NCI-H748 (cell line): ENCODE measurements at regions not wholly inside any gene's neighbourhood (a gene's known extent, or its start where the extent isn't known, plus 50 kb on each side); places are given as distances from the start of the nearest gene placed in this dataset.
A peak's percentile ranks its signal among the peaks of the same experiment; 100 is the strongest.

ENCODE experiments used
- DNase-seq: peaks from one replicate; lab custom pipeline; 2025; ENCODE audit not compliant: unreplicated experiment; lab: John Stamatoyannopoulos, UW

DNA sequence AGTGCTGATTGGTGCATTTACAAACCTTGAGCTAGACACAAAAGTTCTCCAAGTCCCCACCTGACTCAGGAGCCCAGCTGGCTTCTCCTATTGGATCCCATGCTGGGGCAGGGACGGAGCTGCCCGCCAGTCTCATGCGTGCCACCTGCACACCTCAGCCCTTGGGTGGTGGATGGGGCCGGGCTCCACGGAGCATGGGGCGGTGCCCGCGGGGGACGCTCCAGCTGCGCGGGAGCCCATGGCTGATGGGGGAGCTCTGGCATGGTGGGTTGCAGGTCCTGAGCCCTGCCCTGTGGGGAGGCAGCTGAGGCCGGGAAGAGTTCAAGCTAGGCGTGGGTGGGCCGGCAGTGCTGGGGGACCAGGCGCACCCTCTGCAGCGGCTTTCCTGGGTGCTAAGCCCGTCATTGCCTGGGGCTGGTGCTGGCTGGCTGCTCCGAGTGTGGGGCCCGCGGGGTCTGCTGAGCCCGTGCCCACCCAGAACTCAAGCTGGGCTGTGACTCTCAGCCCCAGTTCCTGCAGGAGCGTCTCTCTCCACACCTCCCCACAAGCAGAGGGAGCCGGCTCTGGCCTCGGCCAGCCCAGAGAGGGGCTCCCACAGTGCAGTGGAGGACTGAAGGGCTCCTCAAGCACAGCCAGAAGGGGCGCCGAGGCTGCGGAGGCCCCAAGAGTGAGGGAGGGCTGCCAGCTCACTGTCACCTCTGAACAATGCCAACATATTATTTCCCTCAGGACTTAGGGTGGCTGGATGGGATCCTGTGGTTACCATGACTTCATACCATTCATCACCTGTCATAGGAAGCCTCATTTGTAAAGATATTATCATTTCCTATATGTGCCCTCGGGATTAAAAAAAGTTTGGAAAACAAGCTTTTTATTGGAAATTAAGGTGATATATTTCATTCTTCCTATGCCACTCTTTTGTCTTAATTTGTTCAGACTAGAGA, 688.7 kb downstream of the ETS1 start:
- DNase-seq: no peak

DNA sequence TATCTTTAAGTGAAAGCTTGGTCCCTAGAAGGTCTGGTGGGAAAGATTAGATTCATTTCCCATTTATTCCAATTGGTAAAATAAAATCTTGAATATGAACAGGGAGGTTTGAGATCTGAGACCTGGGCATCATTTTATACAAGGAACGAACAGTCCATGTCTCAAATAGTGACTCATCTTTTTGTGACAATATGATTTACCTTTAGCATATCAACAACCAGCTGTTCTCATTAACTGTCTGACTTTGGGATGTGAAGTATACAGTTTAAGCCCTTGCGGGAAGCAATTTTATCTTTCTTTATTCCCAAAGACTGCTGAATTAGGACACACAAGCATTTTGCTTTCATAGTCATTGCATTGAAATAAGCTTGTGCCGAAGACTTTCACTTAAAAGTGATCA, 691.6 kb downstream of the ETS1 start:
- no peak for DNase-seq

DNA sequence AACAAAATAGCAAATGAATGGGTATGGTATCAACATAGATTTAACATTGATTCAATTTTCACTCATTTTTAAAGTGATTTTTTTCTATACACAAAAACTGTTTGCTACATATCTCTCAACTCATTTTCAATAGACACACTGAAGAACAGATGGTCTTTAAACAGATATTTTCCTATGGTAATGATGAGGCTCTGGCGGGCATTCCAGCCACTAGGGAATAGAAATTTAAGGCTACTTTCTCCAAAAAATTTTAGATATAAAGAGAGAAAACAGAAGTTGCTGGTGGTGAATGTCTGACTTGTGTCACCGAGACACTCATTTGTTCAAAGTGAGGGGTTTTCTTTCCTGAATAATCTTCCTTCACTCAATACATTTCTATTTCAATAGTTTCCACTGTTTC, 693.0 kb downstream of the ETS1 start:
- no peak for DNase-seq

DNA sequence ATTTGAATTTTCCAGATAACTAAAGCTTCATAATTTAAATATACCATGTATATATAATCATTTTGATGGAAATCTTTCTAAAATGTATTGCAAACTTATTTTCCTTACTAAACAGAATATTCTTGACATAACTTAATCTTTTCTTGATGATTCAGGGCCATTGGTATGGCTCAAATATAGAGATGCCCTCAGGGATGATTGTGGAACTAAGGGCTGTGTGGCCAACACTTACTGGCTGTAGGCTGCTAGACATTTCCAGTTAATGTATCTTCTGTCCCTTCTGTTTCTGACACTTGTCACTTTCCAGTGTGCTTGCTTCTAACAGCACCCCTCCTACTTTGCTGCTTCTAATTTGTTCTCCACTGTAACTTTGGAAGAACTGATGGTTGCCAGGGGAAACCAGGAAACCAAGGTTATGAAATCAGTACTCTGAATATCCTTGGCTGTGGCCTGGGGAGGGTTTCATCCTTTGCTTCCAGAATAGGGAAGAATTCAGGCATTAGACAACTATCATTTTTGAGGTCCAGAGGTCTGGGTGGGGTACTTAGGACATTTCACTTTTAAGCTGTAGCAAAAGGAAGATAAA, 697.2 kb downstream of the ETS1 start:
- no peak for DNase-seq

DNA sequence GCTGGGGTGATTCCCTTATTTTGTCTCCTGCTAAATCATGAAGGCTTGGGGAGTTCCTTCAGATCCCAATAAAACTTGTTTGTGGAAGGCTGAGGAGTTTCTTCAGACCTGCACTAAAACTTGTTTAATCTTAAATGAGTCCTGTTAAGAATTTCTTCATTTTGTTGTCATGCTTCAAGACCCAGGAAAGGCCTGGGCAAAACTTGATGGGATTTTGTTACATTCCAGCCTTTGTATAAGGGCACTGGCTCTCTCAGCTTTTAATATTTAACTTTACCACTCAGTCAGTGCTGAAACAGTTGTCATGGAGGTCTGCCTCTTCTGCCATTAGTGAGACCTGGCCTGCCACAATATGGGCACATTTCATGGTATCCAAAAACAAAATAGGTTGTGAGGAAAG, 699.0 kb downstream of the ETS1 start:
- no peak for DNase-seq

DNA sequence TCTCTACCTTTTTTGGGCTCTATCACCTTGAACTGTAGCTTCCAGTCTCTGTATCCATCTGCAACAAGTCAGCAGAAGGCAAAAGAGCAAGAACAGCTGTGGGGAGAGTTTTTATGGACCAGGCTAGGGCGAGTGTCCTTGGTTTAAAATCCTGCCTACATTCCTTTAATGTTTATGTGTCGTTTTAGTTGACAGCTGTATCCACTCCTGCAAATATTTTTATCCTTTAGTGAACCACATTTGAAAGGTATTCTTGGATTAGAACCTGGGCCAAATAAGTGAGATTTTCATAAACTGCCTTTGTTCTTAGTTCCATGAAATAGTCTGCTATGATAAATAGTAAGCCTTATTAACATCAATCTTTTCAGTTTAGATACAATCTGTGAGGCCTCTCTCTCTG, 712.2 kb downstream of the ETS1 start:
- no peak for DNase-seq

DNA sequence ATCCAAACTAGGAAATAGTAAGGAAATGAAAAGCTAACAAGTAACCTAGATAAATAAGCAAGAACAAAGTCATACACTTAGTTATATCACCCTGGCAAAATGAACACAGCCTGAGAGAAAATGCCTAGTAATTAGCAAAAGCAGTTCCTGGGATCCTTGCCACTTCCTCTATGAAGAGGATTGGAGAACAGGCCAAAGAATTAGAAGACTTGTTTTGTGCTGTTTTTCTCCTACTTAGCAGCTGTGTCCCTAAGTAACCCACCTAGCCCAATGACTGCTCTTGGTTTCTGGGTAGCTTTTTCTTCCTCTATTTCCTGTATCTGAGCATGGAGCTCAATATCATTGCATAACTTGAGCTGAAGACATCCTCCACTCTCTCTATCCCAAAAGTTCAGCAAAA, 713.9 kb downstream of the ETS1 start:
- DNase-seq: no peak

DNA sequence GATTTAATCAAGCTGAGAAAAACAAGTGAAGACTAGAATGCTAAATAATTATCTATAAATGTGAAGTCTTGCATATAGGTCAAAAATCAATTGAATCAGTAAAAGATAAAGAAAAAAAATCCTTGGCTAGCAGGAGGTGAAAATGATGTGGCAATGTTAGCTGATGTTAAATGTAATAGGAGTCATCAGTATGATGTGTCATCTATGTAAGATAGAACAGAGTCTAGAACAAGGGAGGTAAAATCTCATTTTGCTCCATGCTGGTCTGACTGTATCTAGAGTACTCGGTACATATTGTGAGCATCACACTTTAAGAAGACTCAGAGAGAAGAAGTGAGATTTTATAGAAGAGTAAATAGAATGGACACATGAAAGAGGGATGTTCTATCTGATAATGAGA, 721.2 kb downstream of the ETS1 start:
- no peak for DNase-seq

DNA sequence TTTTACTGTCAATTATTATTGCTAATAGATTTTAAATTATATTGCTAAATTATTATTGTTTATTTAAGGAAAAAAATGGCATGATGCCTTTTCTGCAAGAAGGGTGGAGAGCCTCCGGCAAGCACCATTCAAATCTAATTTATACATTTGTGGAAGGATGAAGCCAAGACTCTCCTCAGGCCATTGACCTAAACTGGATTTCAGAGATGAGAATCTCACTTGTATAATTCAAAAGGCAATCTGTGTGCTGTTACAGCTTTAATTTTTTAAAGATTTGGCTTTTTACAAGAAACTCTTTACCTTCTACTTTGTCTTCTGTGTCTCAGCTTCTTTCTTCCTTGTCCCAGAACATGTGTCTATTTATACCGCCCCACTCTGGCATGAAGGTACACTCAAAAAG, 722.5 kb downstream of the ETS1 start:
- DNase-seq: no peak

DNA sequence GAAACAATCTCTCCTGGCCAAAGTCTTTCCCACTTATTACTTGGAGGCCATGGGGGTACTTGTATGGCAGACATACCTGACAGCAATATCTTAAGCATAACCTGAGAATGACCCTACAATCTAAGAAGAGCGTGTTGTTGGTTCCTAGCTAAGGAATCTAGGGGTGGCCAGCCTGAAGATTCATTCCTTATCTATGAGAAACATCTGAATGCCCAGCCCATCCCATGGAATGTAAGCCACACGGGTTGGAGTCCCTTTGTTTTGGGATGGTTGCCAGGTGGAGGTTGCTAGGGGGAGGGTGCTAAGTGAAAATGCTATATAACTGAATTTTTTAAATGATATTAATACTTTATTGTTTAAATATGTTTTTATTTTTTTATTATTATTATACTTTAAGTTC, 725.0 kb downstream of the ETS1 start:
- DNase-seq: no peak

DNA sequence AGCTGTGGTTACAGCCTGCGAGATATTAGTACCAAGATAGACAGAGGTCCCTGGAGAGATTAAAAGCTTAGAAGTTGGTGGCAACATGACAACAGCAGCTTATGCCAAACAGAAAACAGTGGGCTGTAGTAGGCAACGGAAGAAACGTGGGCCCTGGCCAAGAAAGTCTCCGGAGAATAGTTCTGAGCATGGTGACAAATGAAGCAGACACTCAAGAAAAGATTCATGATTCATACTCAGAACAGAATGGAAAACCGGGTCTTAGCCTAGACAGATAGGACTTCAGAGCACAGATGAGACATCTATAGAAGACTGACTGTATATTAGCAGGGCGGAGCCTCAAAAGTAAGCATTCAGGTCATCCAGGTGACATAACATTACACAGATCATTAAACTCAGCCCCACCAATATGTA, 727.4 kb downstream of the ETS1 start:
- DNase-seq: peak; percentile 65

DNA sequence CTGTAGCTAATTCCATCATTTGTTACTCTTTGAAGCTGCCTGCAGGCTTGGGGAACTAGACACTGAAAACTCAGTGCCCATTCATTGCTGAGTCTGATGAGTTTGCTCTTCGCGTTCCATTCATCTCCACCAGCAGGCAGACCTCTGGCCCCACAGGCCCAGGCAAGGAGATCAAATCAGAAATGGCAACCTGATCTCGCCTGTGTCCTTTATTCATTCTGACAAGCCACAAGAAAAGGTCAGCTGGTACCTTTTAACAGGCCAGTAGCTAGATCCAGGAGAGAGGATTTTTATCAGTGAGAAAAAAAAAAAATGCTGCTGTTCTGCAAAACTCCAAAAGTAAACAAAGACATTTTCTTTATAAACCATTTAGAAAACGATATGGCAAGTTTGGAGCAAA, 742.5 kb downstream of the ETS1 start:
- peak; percentile 28 for DNase-seq

DNA sequence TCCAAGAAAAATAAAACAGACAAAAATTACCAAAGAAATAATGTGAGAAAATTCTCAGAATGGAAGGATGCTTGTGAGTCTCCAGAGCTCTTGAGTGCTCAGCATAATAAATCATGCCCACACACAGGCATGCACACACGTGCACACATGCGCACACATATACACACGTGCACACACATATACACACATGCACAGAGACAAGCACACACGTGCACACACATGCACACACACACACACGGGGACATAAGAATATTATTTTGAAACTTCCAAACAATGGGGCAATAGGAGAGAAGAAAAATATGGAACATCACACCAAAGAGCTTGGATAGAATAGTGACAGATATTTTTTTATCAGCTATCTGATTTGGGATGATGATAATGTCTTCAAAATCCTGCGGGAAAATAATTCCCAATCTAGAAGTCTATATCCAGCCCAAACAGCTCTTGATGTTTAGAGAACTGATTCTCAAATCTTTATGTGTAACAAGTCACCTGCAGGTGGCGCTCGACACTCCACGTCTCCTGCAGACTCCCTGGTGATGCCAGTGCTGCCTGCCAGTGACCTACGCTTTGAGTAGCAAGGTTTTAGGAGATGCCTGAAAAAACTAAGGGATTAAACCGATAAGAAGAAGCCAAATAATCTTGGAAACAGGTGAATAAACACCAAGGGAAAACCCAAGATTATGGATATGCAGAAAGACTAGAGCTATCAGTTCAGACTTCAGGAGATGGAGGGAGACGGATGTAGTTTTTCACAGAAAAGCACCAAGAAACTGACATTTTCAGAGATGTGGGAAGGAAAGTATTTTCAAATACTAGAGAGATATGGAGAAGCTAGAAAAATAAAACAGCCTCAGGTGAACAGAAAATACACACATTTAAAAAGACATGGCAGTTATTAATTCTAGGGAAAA, 743.6 kb downstream of the ETS1 start:
- DNase-seq: peak; percentile 77

DNA sequence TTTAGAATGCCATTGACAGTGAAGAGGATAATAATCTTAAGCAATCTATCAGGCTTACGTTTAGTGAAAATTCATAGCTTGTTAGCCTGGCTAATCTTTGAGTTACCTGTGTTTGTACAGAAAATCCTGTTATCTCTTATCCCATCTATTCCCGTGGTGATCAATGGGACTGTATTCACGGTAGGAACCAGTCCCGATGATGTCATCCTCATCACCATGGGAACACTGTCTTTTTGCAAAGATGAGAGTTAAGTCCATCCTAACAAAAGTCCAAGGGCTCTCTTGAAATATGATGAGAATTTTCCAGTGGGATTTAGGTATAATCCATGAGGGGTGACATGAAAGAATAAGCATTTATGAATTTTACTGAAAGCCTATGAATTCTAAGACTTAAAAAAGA, 762.2 kb downstream of the ETS1 start:
- peak; percentile 26 for DNase-seq

DNA sequence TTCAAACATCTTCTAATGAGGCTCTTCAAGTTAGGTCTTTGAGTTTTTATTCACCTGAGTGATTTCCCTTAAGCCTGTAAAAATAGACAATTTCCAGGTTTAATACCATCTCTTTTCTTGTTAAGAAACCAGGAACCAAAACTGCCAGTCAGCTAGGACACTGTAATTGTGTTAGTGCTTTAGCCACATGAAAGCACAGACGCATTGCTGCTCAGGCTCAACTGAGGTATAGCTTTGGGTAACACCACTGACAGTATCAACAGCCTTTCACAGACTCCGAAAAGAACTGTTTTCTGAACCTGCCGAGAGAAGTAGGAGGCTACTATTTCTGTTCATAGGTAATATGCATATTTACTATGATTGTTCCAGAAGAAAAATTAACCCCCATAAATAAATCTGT, 768.7 kb downstream of the ETS1 start:
- DNase-seq: no peak

DNA sequence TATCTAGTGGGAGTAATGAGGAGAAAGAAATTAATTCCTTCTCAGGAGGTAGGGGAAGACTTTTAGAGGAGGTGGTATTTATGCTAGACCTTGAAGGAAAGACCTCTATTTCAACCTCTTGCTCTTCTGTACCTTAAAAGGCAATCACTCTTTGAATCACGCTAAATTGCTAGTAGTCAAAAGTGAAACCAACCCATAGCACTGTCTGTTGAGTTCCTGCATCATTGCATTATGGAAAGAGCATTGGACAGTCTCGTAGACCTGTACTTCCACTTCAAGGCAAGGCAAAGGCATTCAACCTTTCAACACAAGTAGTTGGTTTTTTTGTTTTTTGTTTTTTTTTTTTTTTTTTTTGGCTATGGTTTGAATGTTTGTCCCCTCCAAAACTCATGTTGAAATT, 770.4 kb downstream of the ETS1 start:
- no peak for DNase-seq

DNA sequence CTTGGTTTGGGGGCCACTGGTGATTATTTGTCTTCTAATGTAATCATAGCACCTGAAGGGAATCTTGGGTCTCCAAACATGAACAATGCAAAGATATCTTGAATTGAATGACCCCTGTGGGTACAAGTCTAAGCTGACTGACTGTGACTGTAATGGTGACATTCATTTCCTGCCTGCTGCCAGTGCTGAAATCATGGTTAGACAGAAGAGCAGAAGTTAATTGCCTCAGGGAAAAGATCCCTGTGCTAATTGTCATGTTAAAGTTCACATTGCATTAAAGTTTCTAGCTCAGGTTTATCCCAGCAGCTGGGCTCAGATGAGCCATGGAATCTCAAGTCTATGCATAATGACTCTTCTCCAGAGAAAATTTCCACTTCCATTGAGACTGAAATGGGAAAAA, 772.0 kb downstream of the ETS1 start:
- DNase-seq: no peak

DNA sequence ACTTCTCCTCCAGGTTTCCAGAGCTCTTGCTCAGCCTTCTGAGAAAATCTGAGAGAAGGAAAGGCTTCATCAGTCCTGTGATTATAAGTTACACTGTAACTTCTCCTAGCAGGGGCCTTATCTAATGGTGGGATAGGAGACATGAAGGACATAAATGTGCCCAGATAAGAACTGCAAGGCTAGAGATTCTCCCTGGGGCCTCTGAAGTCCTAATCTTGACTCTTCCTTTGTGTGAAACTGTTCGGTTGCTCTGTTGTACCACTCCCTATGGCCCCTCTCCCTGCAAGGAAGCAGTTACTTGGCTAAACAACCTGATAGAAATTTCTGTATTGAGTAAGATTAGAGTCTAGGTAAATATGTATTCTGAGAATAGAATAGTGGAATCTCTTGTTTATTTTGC, 780.9 kb downstream of the ETS1 start:
- DNase-seq: no peak

DNA sequence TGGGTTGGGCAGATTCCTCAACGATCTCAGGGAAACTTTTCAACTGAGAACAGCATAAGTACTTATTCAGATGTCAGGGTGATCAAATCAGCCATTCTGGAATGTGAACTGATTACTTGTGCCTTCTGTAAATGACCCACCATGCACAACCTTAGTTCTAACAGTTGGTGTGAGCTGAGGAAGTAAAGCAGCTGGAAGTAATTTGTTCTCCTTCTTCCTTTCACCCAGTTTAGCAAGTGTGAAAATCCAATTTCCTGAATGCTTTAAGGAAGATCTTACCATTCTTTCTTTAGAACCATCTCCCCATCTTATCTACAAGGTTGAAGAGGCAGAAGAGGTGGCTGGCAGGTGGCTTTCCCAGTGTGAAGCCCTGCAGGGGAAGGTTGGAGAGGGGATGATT, 781.6 kb downstream of the ETS1 start:
- no peak for DNase-seq

DNA sequence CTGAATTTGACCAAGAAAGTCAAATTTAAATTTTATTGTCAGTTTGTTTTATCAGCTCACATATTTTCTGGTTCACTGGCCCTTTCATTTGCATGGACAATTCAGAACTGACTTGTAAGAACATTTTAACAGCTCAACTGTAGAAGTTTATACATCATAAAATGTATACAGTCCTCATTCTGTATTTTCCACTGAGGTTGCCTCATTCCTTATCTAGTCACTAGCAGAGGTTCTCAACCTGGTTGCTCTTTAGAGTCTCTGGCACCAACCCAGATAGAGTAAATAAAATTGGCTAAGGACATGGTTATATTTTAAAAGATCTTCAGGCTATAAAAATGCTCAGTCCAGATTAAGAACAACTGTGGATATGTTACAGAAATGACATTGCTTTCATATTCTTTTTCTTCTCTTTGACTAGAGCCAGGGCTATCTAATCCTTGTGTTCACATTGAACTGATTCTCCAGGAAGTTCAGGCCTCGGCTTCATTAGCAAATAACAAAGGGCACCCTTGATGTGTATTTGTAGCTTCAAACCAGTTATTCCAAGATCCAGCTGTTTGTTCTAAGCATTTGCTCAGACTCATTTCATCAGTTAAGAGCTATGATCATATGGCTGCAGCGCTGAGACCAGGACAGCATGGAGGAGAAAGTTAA, 782.5 kb downstream of the ETS1 start:
- DNase-seq: no peak

DNA sequence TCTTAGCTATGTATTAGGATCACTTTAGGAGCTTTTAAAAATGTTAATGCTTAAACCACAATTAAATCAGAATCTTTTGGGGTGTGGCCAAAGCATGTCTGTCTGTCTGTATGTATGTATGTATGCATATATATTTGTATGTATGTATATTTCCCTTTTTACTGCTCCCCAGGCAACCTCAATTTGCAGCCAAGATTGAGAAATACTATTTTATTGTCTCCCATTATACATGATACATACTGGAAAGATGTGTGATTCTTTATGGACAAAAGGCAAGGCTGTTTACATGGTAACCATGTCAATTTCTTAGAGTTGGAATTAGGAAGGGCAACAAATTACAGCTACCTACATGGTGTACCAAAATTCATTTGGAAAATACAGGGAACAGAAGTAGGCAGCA, 783.6 kb downstream of the ETS1 start:
- no peak for DNase-seq
